ENCODE measurements at regions not wholly inside any gene's neighbourhood (a gene's known extent, or its start where the extent isn't known, plus 50 kb on each side); places are given as distances from the start of the nearest gene placed in this dataset.

GRCh38 chrY:8594657-8595056, 742.6 kb upstream of the TSPY4 start:
- TF ChIP-seq, protein P1, sequence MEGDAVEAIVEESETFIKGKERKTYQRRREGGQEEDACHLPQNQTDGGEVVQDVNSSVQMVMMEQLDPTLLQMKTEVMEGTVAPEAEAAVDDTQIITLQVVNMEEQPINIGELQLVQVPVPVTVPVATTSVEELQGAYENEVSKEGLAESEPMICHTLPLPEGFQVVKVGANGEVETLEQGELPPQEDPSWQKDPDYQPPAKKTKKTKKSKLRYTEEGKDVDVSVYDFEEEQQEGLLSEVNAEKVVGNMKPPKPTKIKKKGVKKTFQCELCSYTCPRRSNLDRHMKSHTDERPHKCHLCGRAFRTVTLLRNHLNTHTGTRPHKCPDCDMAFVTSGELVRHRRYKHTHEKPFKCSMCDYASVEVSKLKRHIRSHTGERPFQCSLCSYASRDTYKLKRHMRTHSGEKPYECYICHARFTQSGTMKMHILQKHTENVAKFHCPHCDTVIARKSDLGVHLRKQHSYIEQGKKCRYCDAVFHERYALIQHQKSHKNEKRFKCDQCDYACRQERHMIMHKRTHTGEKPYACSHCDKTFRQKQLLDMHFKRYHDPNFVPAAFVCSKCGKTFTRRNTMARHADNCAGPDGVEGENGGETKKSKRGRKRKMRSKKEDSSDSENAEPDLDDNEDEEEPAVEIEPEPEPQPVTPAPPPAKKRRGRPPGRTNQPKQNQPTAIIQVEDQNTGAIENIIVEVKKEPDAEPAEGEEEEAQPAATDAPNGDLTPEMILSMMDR (IDR thresholded peaks at IDR 0.05; ENCODE audit: borderline replicate concordance, control extremely low read depth, extremely low read depth, insufficient read depth, missing control alignments) = no peak
- in situ Hi-C loops (cut with MboI; ENCODE audit: low sequenced_read_pairs, unreplicated experiment) = no loop called here
- no peak for DNase-seq (ENCODE audit: low spot score)

GRCh38 chrY:8599141-8599540, 738.1 kb upstream of the TSPY4 start:
- in situ Hi-C loops (cut with MboI; ENCODE audit: low sequenced_read_pairs, unreplicated experiment) = no loop called here
- no peak for DNase-seq (ENCODE audit: low spot score)
- TF ChIP-seq, protein P1 (IDR thresholded peaks at IDR 0.05; ENCODE audit: borderline replicate concordance, control extremely low read depth, extremely low read depth, insufficient read depth, missing control alignments) = no peak

- TF ChIP-seq, protein P1 (IDR thresholded peaks at IDR 0.05; ENCODE audit: borderline replicate concordance, control extremely low read depth, extremely low read depth, insufficient read depth, missing control alignments) = no peak
- in situ Hi-C loops (cut with MboI; ENCODE audit: low sequenced_read_pairs, unreplicated experiment) = no loop called here
- DNase-seq (ENCODE audit: low spot score) = no peak
Observed at GRCh38 chrY:8610620-8611019, 726.6 kb upstream of the TSPY4 start.

DNA sequence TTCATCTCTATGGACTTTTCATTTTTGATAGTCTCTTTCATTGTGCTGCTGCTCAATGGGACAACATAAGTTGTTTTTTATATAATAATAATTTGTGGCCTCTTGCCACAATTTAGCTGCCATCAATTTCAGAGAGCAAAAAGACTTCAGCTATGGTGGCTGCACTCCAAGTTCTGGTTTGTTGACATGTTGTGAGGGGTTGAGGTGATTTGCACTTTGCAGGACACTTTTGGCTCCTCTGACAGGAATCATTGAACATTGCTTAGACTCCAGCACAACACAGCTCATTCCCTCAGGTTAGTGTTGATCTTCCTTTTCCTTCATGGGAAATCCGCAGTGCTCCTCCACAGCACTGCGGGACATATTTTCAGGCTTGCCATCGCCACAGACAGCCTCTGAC, 725.4 kb upstream of the TSPY4 start:
- TF ChIP-seq, protein P1 (IDR thresholded peaks at IDR 0.05; ENCODE audit: borderline replicate concordance, control extremely low read depth, extremely low read depth, insufficient read depth, missing control alignments) = no peak
- DNase-seq (ENCODE audit: low spot score) = no peak
- in situ Hi-C loops (cut with MboI; ENCODE audit: low sequenced_read_pairs, unreplicated experiment) = no loop called here

DNA sequence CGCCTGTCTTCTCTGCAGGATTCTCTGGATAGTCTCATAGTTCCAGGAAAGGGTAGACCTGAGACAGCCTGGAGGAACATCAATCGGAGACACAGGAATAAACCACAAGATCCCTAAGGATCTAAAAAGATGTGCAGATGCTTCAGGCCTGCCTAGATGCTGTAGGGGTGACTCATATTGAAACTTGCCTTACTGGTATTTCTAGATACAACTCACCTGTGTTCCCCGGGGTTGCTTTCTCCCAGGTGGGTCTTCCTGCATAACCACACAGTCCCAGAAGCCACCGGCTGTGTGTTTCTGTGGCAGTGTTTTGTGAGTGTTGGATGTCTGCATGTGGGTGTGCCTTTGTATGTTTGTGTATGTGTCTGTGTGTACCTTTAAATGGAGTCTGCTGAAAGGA, 719.0 kb upstream of the TSPY4 start:
- TF ChIP-seq, protein P1 (IDR thresholded peaks at IDR 0.05; ENCODE audit: borderline replicate concordance, control extremely low read depth, extremely low read depth, insufficient read depth, missing control alignments) = no peak
- no peak for DNase-seq (ENCODE audit: low spot score)
- in situ Hi-C loops (cut with MboI; ENCODE audit: low sequenced_read_pairs, unreplicated experiment) = no loop called here

DNA sequence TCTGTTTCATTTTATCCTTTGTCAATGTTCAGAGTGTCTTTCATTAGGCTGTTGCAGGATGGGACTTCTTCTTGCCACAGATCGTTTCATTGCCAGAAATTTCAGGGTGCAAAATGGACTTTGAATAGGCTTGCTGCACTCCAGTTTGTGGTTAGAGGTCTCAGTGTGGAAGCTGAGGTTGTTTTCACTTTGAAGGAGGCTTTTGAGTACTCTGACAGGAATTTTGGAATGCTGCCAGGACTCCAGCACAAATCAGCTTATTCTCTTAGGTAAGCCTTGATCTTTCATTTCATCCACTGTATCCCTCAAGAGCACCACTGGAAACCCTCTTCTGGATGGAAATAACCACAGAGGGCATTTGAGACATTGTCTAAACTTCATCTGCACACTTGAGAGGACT, 715.1 kb upstream of the TSPY4 start:
- in situ Hi-C loops (cut with MboI; ENCODE audit: low sequenced_read_pairs, unreplicated experiment) = no loop called here
- TF ChIP-seq, protein P1 (IDR thresholded peaks at IDR 0.05; ENCODE audit: borderline replicate concordance, control extremely low read depth, extremely low read depth, insufficient read depth, missing control alignments) = no peak
- no peak for DNase-seq (ENCODE audit: low spot score)

DNA sequence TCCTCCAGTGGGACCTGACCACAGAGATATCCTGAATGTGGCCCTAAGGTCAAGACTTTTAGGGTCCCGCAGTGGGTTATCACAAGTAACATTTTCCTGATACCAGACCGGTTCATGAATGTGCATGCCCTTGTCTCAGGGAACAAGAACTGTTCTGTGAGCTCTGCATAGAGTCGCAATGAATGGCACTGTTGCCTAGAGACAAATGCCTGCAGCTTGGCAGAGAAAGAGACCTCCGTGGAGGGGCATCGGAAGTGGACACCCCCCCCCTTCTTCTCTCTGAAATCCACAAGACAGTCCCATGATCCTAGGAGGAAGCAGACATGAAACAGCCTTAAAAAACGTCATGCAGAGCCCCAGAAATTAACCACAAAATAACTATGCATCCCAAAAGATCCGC, 714.4 kb upstream of the TSPY4 start:
- in situ Hi-C loops (cut with MboI; ENCODE audit: low sequenced_read_pairs, unreplicated experiment) = no loop called here
- TF ChIP-seq, protein P1 (IDR thresholded peaks at IDR 0.05; ENCODE audit: borderline replicate concordance, control extremely low read depth, extremely low read depth, insufficient read depth, missing control alignments) = no peak
- no peak for DNase-seq (ENCODE audit: low spot score)
